MM.1S (cell line): ENCODE measurements at regions not wholly inside any gene's neighbourhood (a gene's known extent, or its start where the extent isn't known, plus 50 kb on each side); places are given as distances from the start of the nearest gene placed in this dataset.

Experiments used
- DNase-seq: peaks from one replicate; pipeline ENCODE4 v3.0.0-alpha.2; 2015
- H2AFZ ChIP-seq: fragments of 300-600 bp; sonication (generic); 2 replicates; pipeline ENCODE4 v1.6.0; 2016; ENCODE audit warnings: antibody characterized with exemption, low read length
- H3F3A ChIP-seq: fragments of 300-600 bp; sonication (generic); 2 replicates; pipeline ENCODE4 v1.6.1; 2016; ENCODE audit warnings: mild to moderate bottlenecking, antibody characterized with exemption, low read length, moderate library complexity, mixed read lengths; ENCODE audit not compliant: insufficient read depth
- H3K27ac ChIP-seq: fragments of 300-600 bp; sonication (generic); 2 replicates; pipeline ENCODE4 v1.5.1; 2016; ENCODE audit warnings: mild to moderate bottlenecking, low read length
- H3K27me3 ChIP-seq: fragments of 300-600 bp; sonication (generic); replicated peaks from 2 replicates; pipeline ENCODE4 v1.6.0; 2016; ENCODE audit warnings: low read length; ENCODE audit not compliant: insufficient read depth
- H3K36me3 ChIP-seq: fragments of 300-600 bp; sonication (generic); replicated peaks from 2 replicates; pipeline ENCODE4 v1.6.1; 2016; ENCODE audit warnings: mild to moderate bottlenecking, low read length, mixed read lengths; ENCODE audit not compliant: insufficient read depth
- H3K4me1 ChIP-seq: fragments of 300-600 bp; sonication (generic); 2 replicates; pipeline ENCODE4 v1.6.1; 2016; ENCODE audit warnings: low read length, mixed read lengths
- H3K4me2 ChIP-seq: fragments of 300-600 bp; sonication (generic); 2 replicates; pipeline ENCODE4 v1.6.0; 2016; ENCODE audit warnings: low read depth, low read length
- H3K4me3 ChIP-seq: fragments of 300-600 bp; sonication (generic); 2 replicates; pipeline ENCODE4 v1.5.1; 2016; ENCODE audit warnings: low read length, mixed read lengths
- H3K79me2 ChIP-seq: fragments of 300-600 bp; sonication (generic); 2 replicates; pipeline ENCODE4 v1.6.1; 2016; ENCODE audit warnings: mixed run types, low read length, mixed read lengths
- H3K9ac ChIP-seq: fragments of 300-600 bp; sonication (generic); 2 replicates; pipeline ENCODE4 v1.6.1; 2016; ENCODE audit warnings: low read length, mixed read lengths
- H3K9me2 ChIP-seq: fragments of 300-600 bp; sonication (generic); replicated peaks from 2 replicates; pipeline ENCODE4 v1.6.1; 2016; ENCODE audit warnings: mild to moderate bottlenecking, low read length, mixed read lengths; ENCODE audit not compliant: insufficient read depth
- H3K9me3 ChIP-seq: fragments of 300-600 bp; sonication (generic); replicated peaks from 2 replicates; pipeline ENCODE4 v1.6.1; 2016; ENCODE audit warnings: mild to moderate bottlenecking, low read length, mixed read lengths; ENCODE audit not compliant: insufficient read depth
- H4K20me1 ChIP-seq: fragments of 300-600 bp; sonication (generic); 2 replicates; pipeline ENCODE4 v1.6.1; 2016; ENCODE audit warnings: mild to moderate bottlenecking, low read length, moderate library complexity, mixed read lengths; ENCODE audit not compliant: insufficient read depth
- EZH2 ChIP-seq: fragments of 300-600 bp; sonication (generic); optimal IDR thresholded peaks from 2 replicates; pipeline ENCODE3; 2017; ENCODE audit warnings: low read depth, mild to moderate bottlenecking, antibody characterized with exemption, low read length, mixed read lengths
- EZH2phosphoT487 ChIP-seq: fragments of 300-600 bp; sonication (generic); IDR thresholded peaks from 2 replicates; pipeline ENCODE4 v1.6.1; 2018; ENCODE audit warnings: antibody characterized with exemption, low read length
- TF ChIP-seq, protein P1 (sequence below): fragments of 300-600 bp; sonication (generic); IDR thresholded peaks from 2 replicates; pipeline ENCODE4 v1.5.1; 2016; ENCODE audit warnings: antibody characterized with exemption, low read length, mixed read lengths

DNA sequence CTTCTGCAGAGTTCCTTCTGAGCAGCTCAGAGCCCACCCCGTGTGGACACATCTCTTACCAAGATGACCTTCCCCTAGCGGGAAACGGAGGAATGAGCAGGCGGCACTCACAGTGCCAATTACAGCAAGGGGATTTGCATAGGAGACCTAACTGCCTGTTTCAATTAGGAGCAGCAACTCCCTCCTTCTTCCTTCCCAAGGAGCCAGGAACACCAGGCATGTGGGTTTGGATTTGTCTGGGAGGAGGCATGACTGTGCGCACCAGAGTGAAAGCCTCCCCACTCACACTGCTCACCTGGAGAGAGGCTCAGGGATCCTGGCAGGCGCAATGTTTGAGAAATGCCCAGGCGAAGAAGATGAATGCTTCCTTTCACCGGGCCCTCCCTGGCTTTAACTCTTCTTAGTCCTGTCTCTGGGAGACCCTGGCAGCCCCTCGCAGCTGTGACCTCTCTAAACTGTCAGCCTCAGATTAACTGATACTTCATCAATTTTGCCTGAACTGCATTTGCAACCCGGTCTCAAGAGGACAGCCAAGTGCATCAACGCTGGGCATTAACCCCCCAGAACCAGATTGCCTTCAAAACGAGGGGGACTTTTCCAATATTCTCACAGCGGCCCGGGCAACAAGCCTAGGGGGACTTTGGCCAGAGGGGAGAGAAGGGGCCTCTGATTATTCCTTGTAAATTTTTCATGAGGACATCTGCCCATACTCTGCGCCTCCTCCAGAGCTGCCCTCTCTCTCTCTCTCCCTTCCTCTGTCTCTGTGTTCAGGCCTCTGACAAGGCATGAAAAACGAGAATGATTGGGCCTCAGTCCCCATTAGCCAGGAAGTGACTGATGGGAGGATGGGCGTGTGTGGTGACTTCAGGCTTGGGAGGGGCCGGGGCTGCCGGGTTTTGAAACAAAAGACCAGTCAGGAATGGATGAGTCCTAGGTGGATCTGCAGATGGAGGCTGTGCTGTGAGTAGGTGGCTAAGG is 93.8 kb downstream of the CMPK2 start:
- no peaks in the 10 kb centered on the region for H3K4me1 ChIP-seq
- no peak for DNase-seq
- H3K4me3 ChIP-seq, result no peak overlapping the region
- no peak overlapping the region for H3K9ac ChIP-seq
- no peak for TF ChIP-seq EZH2phosphoT487
- TF ChIP-seq EZH2, result no peak
- TF ChIP-seq, protein P1, sequence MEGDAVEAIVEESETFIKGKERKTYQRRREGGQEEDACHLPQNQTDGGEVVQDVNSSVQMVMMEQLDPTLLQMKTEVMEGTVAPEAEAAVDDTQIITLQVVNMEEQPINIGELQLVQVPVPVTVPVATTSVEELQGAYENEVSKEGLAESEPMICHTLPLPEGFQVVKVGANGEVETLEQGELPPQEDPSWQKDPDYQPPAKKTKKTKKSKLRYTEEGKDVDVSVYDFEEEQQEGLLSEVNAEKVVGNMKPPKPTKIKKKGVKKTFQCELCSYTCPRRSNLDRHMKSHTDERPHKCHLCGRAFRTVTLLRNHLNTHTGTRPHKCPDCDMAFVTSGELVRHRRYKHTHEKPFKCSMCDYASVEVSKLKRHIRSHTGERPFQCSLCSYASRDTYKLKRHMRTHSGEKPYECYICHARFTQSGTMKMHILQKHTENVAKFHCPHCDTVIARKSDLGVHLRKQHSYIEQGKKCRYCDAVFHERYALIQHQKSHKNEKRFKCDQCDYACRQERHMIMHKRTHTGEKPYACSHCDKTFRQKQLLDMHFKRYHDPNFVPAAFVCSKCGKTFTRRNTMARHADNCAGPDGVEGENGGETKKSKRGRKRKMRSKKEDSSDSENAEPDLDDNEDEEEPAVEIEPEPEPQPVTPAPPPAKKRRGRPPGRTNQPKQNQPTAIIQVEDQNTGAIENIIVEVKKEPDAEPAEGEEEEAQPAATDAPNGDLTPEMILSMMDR, result no peak
- no peak overlapping the region for H3K4me2 ChIP-seq
- H3K9me3 ChIP-seq, result no peaks in the 10 kb centered on the region
- H4K20me1 ChIP-seq, result no peaks in the 10 kb centered on the region
- H3K27ac ChIP-seq, result no peak overlapping the region
- H3K9me2 ChIP-seq, result no peaks in the 10 kb centered on the region
- no peaks in the 10 kb centered on the region for H3K27me3 ChIP-seq
- H3K79me2 ChIP-seq, result no peaks in the 10 kb centered on the region
- no peaks in the 10 kb centered on the region for H3K36me3 ChIP-seq
- no peaks in the 10 kb centered on the region for H3F3A ChIP-seq
- H2AFZ ChIP-seq, result no peak overlapping the region

DNA sequence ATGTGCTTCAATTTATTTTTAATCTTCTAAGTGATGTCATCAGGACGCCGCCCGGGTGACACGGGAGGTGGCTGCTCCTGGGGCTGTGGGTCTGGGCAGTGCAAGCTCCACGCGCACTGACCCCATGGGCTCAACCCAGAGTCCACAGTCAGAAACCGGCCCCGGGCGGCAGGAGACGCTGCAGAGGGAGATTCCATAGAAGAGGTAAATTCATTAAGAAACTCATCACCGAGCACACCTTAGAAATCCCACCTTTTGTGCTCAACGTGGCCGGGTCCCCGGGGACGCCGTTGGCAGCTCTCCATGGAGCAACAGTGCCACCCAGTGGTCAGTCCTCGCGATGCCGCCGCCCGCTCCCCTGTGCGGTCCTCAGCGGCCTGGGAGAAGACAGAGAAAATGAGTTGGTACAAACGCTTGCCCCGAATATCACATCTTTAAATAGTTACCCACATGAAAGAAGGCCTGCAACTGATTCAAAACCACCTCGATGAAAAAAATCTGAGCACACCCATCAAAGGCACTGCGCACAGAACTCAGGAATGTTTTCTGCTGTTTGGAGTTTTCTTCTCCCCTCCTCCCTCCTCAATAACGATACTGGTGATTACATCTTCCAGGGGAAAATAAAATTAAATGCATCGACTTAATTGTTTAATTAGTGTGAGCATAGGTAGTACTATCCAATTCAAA is 92.6 kb downstream of the CMPK2 start:
- no peak overlapping the region for H3K27ac ChIP-seq
- no peaks in the 10 kb centered on the region for H3K4me1 ChIP-seq
- no peaks in the 10 kb centered on the region for H4K20me1 ChIP-seq
- peak overlapping the region; percentile 53; the same call in 1 of the 2 replicates for H3K4me2 ChIP-seq
- H3K9me3 ChIP-seq, result no peaks in the 10 kb centered on the region
- peak overlapping the region; percentile 30; the same call in 1 of the 2 replicates for H3K4me3 ChIP-seq
- peak; percentile 56 for DNase-seq
- H3K9me2 ChIP-seq, result no peaks in the 10 kb centered on the region
- H3K36me3 ChIP-seq, result no peaks in the 10 kb centered on the region
- no peak for TF ChIP-seq EZH2phosphoT487
- TF ChIP-seq, protein P1, result peak; percentile 95
- no peak overlapping the region for H3K9ac ChIP-seq
- H3F3A ChIP-seq, result no peaks in the 10 kb centered on the region
- peak overlapping the region; percentile 36 for H2AFZ ChIP-seq
- no peaks in the 10 kb centered on the region for H3K27me3 ChIP-seq
- H3K79me2 ChIP-seq, result no peaks in the 10 kb centered on the region

DNA sequence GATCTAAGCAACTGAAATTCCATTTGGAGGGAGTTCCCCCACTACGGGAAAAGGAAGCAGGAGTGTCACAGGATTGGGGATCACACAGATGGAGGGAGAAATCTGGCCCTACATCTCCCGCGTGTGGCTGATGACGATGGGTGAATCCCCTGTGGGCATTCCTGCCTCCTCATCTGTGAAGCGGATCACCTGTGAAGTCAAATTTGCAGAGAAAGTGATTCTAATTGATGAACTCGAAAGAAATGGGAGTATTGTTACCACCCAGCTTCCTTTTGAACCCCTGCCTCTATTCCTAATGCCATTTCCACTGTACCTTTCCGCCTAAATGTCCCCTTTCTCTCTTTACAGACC is 92.0 kb downstream of the CMPK2 start:
- Histone ChIP-seq H3K9ac (no peak overlapping the region), H3K9me3 (no peaks in the 10 kb centered on the region), H3K36me3 (no peaks in the 10 kb centered on the region), H3F3A (no peaks in the 10 kb centered on the region), H4K20me1 (no peaks in the 10 kb centered on the region), H2AFZ (0 out of 2 replicates have a peak overlapping the region, but pooled peaks have one; percentile 36), H3K4me2 (peak overlapping the region; percentile 53; the same call in 1 of the 2 replicates), H3K27me3 (no peaks in the 10 kb centered on the region), H3K9me2 (no peaks in the 10 kb centered on the region), H3K27ac (no peak overlapping the region), H3K4me3 (no peak overlapping the region), H3K79me2 (no peaks in the 10 kb centered on the region), H3K4me1 (no peaks in the 10 kb centered on the region)
- TF ChIP-seq EZH2, result no peak
- no peak for DNase-seq
